SK-N-SH (cell line): ENCODE measurements at regions not wholly inside any gene's neighbourhood (a gene's known extent, or its start where the extent isn't known, plus 50 kb on each side); places are given as distances from the start of the nearest gene placed in this dataset.

ENCODE experiments used
- POLR2AphosphoS5 ChIP-seq: IDR thresholded peaks from 2 replicates; pipeline ENCODE4 v1.6.1; 2012; ENCODE audit warnings: low read depth, low read length
- RCOR1 ChIP-seq: fragments of 150-350 bp; IDR thresholded peaks from 2 replicates; pipeline ENCODE4 v1.6.1; 2017; ENCODE audit warnings: antibody characterized with exemption, low read length
- TF ChIP-seq, protein P1 (sequence below): fragments of 200-600 bp; sonication (generic); IDR thresholded peaks from 2 replicates; pipeline ENCODE4 v1.6.1; 2017; ENCODE audit warnings: antibody characterized with exemption, mild to moderate bottlenecking, moderate library complexity
- TF ChIP-seq, protein P2 (sequence below): IDR thresholded peaks from 2 replicates; pipeline ENCODE4 v1.6.1; 2012; ENCODE audit warnings: mild to moderate bottlenecking, low read depth, low read length, moderate library complexity

DNA sequence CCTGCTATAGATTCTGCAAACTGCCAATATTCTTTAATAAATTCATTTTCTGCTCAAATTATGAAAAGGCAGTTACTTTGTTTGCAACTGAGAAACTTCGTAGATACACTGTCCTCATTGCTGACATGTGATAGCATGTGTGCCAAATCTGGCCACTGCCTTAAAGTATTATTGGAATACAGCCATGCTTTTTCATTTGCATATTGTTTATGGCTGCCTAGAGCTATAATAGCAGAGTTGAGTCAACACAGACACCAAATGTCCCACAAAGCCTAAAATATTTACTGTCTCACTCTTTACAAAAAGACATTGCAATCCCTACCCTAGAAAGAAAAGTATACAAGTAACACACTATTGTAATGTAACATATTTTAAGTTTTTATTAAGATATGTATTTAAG is 647.4 kb downstream of the XPNPEP1 start:
- TF ChIP-seq, protein P1, sequence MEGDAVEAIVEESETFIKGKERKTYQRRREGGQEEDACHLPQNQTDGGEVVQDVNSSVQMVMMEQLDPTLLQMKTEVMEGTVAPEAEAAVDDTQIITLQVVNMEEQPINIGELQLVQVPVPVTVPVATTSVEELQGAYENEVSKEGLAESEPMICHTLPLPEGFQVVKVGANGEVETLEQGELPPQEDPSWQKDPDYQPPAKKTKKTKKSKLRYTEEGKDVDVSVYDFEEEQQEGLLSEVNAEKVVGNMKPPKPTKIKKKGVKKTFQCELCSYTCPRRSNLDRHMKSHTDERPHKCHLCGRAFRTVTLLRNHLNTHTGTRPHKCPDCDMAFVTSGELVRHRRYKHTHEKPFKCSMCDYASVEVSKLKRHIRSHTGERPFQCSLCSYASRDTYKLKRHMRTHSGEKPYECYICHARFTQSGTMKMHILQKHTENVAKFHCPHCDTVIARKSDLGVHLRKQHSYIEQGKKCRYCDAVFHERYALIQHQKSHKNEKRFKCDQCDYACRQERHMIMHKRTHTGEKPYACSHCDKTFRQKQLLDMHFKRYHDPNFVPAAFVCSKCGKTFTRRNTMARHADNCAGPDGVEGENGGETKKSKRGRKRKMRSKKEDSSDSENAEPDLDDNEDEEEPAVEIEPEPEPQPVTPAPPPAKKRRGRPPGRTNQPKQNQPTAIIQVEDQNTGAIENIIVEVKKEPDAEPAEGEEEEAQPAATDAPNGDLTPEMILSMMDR = no peak
- TF ChIP-seq, protein P2, sequence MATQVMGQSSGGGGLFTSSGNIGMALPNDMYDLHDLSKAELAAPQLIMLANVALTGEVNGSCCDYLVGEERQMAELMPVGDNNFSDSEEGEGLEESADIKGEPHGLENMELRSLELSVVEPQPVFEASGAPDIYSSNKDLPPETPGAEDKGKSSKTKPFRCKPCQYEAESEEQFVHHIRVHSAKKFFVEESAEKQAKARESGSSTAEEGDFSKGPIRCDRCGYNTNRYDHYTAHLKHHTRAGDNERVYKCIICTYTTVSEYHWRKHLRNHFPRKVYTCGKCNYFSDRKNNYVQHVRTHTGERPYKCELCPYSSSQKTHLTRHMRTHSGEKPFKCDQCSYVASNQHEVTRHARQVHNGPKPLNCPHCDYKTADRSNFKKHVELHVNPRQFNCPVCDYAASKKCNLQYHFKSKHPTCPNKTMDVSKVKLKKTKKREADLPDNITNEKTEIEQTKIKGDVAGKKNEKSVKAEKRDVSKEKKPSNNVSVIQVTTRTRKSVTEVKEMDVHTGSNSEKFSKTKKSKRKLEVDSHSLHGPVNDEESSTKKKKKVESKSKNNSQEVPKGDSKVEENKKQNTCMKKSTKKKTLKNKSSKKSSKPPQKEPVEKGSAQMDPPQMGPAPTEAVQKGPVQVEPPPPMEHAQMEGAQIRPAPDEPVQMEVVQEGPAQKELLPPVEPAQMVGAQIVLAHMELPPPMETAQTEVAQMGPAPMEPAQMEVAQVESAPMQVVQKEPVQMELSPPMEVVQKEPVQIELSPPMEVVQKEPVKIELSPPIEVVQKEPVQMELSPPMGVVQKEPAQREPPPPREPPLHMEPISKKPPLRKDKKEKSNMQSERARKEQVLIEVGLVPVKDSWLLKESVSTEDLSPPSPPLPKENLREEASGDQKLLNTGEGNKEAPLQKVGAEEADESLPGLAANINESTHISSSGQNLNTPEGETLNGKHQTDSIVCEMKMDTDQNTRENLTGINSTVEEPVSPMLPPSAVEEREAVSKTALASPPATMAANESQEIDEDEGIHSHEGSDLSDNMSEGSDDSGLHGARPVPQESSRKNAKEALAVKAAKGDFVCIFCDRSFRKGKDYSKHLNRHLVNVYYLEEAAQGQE = no peak
- TF ChIP-seq RCOR1 (no peak), POLR2AphosphoS5 (no peak)
